Lung (tissue), 11 donors: ENCODE measurements at regions not wholly inside any gene's neighbourhood (a gene's known extent, or its start where the extent isn't known, plus 50 kb on each side); places are given as distances from the start of the nearest gene placed in this dataset.

ENCODE experiments used
- ATAC-seq: fragments of 200-7000 bp; cut with Tn5 transposase; one replicate; pipeline ENCODE4 v1.9.1; 2020; ENCODE audit warnings: moderate number of reproducible peaks; ENCODE audit not compliant: insufficient read depth, low FRiP score
- DNase-seq, 3 donors: peaks; one replicate each; pipeline ENCODE4 v3.0.0-alpha.2; 2013 to 2017
- H3K27ac ChIP-seq, 2 donors: one replicate each; pipeline ENCODE4 v1.5.1; 2013; ENCODE audit warnings: mild to moderate bottlenecking in 2 of 2, moderate library complexity in 2 of 2, control low read depth in 1 of 2, inconsistent platforms in 1 of 2, low read depth in 1 of 2, low read length in 1 of 2
- H3K27me3 ChIP-seq, 3 donors: one replicate each; pipeline ENCODE4 v1.5.1; 2013; ENCODE audit warnings: low read length in 2 of 3; ENCODE audit not compliant: control insufficient read depth in 3 of 3, insufficient read depth in 3 of 3
- H3K36me3 ChIP-seq, 4 donors: one replicate each; pipeline ENCODE4 v1.5.1; 2013; ENCODE audit warnings: low read length in 4 of 4, mild to moderate bottlenecking in 1 of 4, moderate library complexity in 1 of 4; ENCODE audit not compliant: control insufficient read depth in 4 of 4, insufficient read depth in 4 of 4
- H3K4me1 ChIP-seq, 5 donors: one replicate each; pipeline ENCODE4 v1.5.1; 2013; ENCODE audit warnings: low read length in 5 of 5, mild to moderate bottlenecking in 2 of 5, moderate library complexity in 1 of 5; ENCODE audit not compliant: control insufficient read depth in 5 of 5, insufficient read depth in 5 of 5
- H3K4me3 ChIP-seq: one replicate; pipeline ENCODE4 v1.5.1; 2013; ENCODE audit warnings: mild to moderate bottlenecking, control low read depth, moderate library complexity
- H3K9ac ChIP-seq, 2 donors: one replicate each; pipeline ENCODE4 v1.5.1; 2013; ENCODE audit warnings: low read length in 2 of 2, control low read depth in 1 of 2; ENCODE audit not compliant: insufficient read depth in 1 of 2
- H3K9me3 ChIP-seq, 4 donors: one replicate each; pipeline ENCODE4 v1.5.1; 2013; ENCODE audit warnings: low read length in 3 of 4, mild to moderate bottlenecking in 1 of 4, moderate library complexity in 1 of 4; ENCODE audit not compliant: control insufficient read depth in 4 of 4, insufficient read depth in 3 of 4
- WGBS, 2 donors: extraction: QIAGEN DNeasy Blood & Tissue Kit; methylation state at CpG; one replicate each; pipeline ENCODE4 v1.1.7; 2013; 5-methylcytosine and 5-hydroxymethylcytosine counted together
- TF ChIP-seq, protein P1 (sequence below): IDR thresholded peaks from 2 replicates; pipeline ENCODE4 v1.5.1; 2012; ENCODE audit warnings: mild to moderate bottlenecking; ENCODE audit errors: control extremely low read depth, extremely low read depth
- donor health status: control.
- donor health status: control.
- donor health status: Bipolar disorder and iron deficiency.
- donor health status: healthy.
- donor health status: DM: yes; HTN: yes; CAD: no.

DNA sequence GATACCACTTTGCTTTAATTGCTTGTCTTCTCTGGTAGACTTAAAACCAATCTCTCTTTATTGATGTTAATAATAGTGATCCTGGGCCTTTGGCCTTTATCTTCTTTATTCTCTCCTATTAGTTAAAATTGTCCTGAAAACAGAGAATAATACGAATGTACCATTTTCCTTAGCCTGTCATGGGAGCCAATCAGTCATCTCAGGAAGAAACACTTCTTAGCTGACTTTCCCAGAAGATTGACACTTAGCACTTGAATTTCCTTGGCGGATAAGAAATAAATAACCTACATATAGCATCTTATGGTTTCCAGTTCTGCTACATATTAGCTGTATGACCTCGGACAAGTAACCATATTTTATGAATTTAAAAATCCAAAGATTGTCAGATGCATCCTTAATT is 338.4 kb upstream of the SLC14A2 start:
- Histone ChIP-seq H3K27ac (no peak overlapping the region), H3K36me3 (no peaks in the 10 kb centered on the region), H3K9ac (no peak overlapping the region), H3K27me3 (no peaks in the 10 kb centered on the region), H3K4me3 (no peak overlapping the region), H3K4me1 (no peaks in the 10 kb centered on the region), H3K9me3 (peaks cover 0 to 5% (median 1%) of the 10 kb centered on the region in 4 donors)
- no peak for DNase-seq
- TF ChIP-seq, protein P1, sequence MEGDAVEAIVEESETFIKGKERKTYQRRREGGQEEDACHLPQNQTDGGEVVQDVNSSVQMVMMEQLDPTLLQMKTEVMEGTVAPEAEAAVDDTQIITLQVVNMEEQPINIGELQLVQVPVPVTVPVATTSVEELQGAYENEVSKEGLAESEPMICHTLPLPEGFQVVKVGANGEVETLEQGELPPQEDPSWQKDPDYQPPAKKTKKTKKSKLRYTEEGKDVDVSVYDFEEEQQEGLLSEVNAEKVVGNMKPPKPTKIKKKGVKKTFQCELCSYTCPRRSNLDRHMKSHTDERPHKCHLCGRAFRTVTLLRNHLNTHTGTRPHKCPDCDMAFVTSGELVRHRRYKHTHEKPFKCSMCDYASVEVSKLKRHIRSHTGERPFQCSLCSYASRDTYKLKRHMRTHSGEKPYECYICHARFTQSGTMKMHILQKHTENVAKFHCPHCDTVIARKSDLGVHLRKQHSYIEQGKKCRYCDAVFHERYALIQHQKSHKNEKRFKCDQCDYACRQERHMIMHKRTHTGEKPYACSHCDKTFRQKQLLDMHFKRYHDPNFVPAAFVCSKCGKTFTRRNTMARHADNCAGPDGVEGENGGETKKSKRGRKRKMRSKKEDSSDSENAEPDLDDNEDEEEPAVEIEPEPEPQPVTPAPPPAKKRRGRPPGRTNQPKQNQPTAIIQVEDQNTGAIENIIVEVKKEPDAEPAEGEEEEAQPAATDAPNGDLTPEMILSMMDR, result no peak
- no peak for ATAC-seq
- WGBS, 2 donors, result 92 to 98% methylated on average over 3 of the region's 3 CpGs

DNA sequence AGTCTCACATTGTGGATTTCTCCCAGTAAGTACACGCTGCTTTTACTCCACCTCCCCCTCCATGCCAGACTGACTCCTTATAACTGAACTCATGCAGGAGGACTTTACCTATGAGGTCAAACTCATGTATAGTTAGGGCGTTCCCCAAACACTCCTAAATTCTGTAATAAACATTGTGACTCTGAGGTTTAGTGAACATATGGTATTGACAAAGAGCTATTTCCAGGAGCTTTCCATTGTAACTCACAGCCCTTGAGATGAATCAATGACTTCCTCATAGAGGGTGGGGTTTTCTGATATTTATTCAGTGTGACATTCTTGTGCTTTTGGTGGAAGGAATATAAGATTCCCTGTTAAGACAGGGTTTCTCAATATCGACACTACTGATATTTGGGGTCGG is 337.4 kb upstream of the SLC14A2 start:
- H3K4me3 ChIP-seq, result no peak overlapping the region
- H3K9me3 ChIP-seq, result peaks cover 0 to 5% (median 1%) of the 10 kb centered on the region in 4 donors
- no peaks in the 10 kb centered on the region for H3K4me1 ChIP-seq
- DNase-seq, result no peak
- H3K36me3 ChIP-seq, result no peaks in the 10 kb centered on the region
- H3K27me3 ChIP-seq, result no peaks in the 10 kb centered on the region
- WGBS, 2 donors, result 91 to 93% methylated on average over 4 of the region's 4 CpGs
- H3K27ac ChIP-seq, result no peak overlapping the region
- H3K9ac ChIP-seq, result no peak overlapping the region
- TF ChIP-seq, protein P1, result no peak
- no peak for ATAC-seq

DNA sequence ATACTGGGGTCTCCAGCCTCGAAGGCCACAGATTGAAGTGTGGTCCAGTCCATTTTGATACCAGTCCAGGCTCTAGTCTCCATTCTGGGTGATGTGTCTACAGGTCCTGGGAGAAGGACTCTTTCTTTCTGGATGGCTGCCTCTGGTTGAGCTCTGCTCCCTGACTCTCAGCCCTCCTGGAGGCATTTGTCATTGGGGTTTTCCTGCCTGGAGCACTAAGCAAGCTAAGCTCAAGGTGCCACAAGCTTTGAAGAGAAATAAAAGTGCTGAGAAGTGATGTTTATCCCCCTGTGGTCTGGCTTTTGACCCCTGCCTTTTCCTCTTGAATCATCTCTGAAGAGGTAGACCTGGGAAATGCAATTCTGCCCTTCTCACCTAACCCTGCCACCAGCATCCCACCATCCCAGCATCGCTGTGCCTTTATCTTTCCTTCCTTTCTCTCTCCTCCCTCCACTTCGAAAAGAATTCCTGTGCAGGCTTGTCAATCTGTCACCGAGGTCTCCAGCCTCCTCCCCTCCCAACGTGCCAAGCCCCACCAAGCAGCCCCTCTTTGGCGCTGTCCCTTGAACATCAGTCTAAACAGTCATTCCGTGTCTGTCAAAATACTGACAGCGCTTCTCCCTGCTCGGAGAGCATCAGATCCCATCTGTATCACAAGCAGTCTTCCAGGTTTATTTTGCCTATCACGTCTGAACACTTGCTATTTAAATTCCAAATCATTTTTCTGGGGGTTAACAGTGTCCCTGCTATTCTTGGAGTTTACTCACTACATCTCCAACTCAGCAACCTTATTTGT is 334.6 kb upstream of the SLC14A2 start:
- no peak overlapping the region for H3K27ac ChIP-seq
- H3K9me3 ChIP-seq, result no peaks in the 10 kb centered on the region
- no peak for DNase-seq
- H3K4me3 ChIP-seq, result no peak overlapping the region
- WGBS, 2 donors, result 75 to 85% methylated on average over 10 of the region's 10 CpGs
- H3K27me3 ChIP-seq, result no peaks in the 10 kb centered on the region
- no peak for ATAC-seq
- no peak overlapping the region for H3K9ac ChIP-seq
- H3K4me1 ChIP-seq, result peaks cover 0 to under 1% (median 0%) of the 10 kb centered on the region in 5 donors
- H3K36me3 ChIP-seq, result no peaks in the 10 kb centered on the region
- TF ChIP-seq, protein P1, result no peak
